A549 (cell line): ENCODE measurements at regions not wholly inside any gene's neighbourhood (a gene's known extent, or its start where the extent isn't known, plus 50 kb on each side); places are given as distances from the start of the nearest gene placed in this dataset.

Experiments
- CEBPB ChIP-seq, 2 experiments: fragments of >200 bp in 1 of 2; sonication (Bioruptor Twin) in 1 of 2; formaldehyde crosslinking in 1 of 2; IDR thresholded peaks; 2 replicates each; pipeline ENCODE4 v1.6.1; 2012 to 2016
- CTCF ChIP-seq: fragments of >200 bp; sonication (Bioruptor Twin); formaldehyde crosslinking; IDR thresholded peaks from 3 replicates; pipeline ENCODE4 v1.5.1; 2016
- EP300 ChIP-seq, 2 experiments: fragments of >200 bp; sonication (Bioruptor Twin); formaldehyde crosslinking; IDR thresholded peaks; 2 replicates in 1 of 2; 3 replicates in 1 of 2; pipeline ENCODE4 v1.6.1; 2016 to 2017
- ESRRA ChIP-seq: fragments of 150-350 bp; IDR thresholded peaks from 2 replicates; pipeline ENCODE4 v1.6.1; 2014; ENCODE audit warnings: mild to moderate bottlenecking, low read length, borderline replicate concordance
- HDAC2 ChIP-seq: fragments of 200-600 bp; sonication (generic); IDR thresholded peaks from 2 replicates; pipeline ENCODE4 v1.6.1; 2016
- POLR2A ChIP-seq: IDR thresholded peaks from 2 replicates; pipeline ENCODE4 v1.6.1; 2012; ENCODE audit warnings: mild to moderate bottlenecking, low read length
- RAD21 ChIP-seq, 2 experiments: fragments of >200 bp in 1 of 2; sonication (Bioruptor Twin) in 1 of 2; formaldehyde crosslinking in 1 of 2; IDR thresholded peaks in 1 of 2; conservative IDR thresholded peaks in 1 of 2; 2 replicates in 1 of 2; 3 replicates in 1 of 2; pipeline ENCODE4 v1.6.1; 2012 to 2018; ENCODE audit warnings: inconsistent platforms in 1 of 2
- SMC3 ChIP-seq: fragments of >200 bp; sonication (Bioruptor Twin); formaldehyde crosslinking; IDR thresholded peaks from 3 replicates; pipeline ENCODE4 v1.6.1; 2018; ENCODE audit warnings: inconsistent platforms
- ZFP36 ChIP-seq: fragments of 450-650 bp; IDR thresholded peaks from 2 replicates; pipeline ENCODE4 v1.6.1; 2014; ENCODE audit warnings: borderline replicate concordance; ENCODE audit not compliant: partially characterized antibody

- TF ChIP-seq SMC3, result no peak
- no peak for TF ChIP-seq CTCF
- TF ChIP-seq RAD21 (conservative IDR thresholded peaks at IDR 0.05 in 1 of 2, IDR thresholded peaks at IDR 0.05 in 1 of 2), result no peak
- no peak for TF ChIP-seq POLR2A
- no peak for TF ChIP-seq EP300 (IDR thresholded peaks at IDR 0.05)
- no peak for TF ChIP-seq HDAC2
- TF ChIP-seq ZFP36, result no peak
- no peak for TF ChIP-seq CEBPB (IDR thresholded peaks at IDR 0.05)
- no peak for TF ChIP-seq ESRRA
Measured at GRCh38 chr6:139496654-139497344, 122.4 kb upstream of the CITED2 start.
